ENCODE measurements at regions not wholly inside any gene's neighbourhood (a gene's known extent, or its start where the extent isn't known, plus 50 kb on each side); places are given as distances from the start of the nearest gene placed in this dataset.

DNA sequence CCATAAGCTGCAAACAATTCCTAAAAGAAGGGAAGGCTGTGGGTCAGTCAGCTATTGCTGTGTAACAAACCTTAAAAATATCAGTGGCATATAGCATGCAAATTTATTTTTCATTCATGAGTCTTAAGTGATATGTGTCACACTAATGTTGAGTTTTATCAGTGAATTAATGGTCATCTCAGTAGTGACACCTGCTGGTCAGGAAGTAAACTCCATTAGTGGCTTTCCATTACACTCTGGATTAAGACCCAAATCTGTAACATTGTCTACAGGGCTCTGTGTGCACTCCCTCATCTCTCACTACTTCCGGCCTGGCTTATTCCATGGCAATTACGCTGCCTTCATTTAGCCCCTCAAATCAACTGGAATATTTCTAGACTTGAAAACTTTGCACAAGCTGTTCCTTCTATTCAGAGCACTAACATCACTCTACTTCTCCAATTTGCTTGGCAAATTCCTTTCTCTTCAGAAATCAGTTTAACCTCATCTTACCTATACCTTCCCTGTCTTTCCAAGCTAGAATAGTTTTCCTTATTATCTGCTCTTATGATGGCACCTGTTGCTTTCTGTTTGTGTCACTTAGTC lies 217.3 kb upstream of the TAPT1 start:
- Histone ChIP-seq H3K9me3 (ENCODE audit: control insufficient read depth, low read length) (no peaks in the 10 kb centered on the region), H3K27me3 (ENCODE audit: control insufficient read depth in 1 of 2, insufficient read depth in 1 of 2, low read length in 2 of 2) (peaks cover 0 to 19% of the 10 kb centered on the region in 2 experiments), H2AK5ac (ENCODE audit: low read length, severe bottlenecking) (no peak overlapping the region), H2BK5ac (ENCODE audit: low read depth, low read length, poor library complexity, severe bottlenecking) (no peak overlapping the region), H3K18ac (ENCODE audit: low read depth in 1 of 2, low read length in 2 of 2) (no peak overlapping the region), H3K9ac (ENCODE audit: low read length) (no peak overlapping the region), H2BK12ac (ENCODE audit: low read length in 2 of 2) (no peak overlapping the region), H3K36me3 (ENCODE audit: control insufficient read depth in 1 of 2, insufficient read depth in 2 of 2, low read depth in 1 of 2, low read length in 2 of 2) (no peaks in the 10 kb centered on the region), H3K79me1 (replicated peaks; ENCODE audit: low read length, poor library complexity, severe bottlenecking) (no peaks in the 10 kb centered on the region), H4K8ac (ENCODE audit: low read length) (no peak overlapping the region), H3K14ac (ENCODE audit: low read length in 2 of 2) (no peak overlapping the region), H3K4me3 (ENCODE audit: insufficient read depth in 1 of 2, low read depth in 1 of 2, low read length in 2 of 2) (no peak overlapping the region), H4K91ac (ENCODE audit: low read length) (no peak overlapping the region), H3K4me2 (ENCODE audit: low read length, poor library complexity, severe bottlenecking) (no peak overlapping the region), H3K4me1 (ENCODE audit: control insufficient read depth, insufficient read depth, low read depth, low read length) (no peaks in the 10 kb centered on the region), H2BK15ac (ENCODE audit: low read depth, poor library complexity, severe bottlenecking) (no peak overlapping the region), H3K4ac (ENCODE audit: low read depth in 1 of 2, low read length in 2 of 2) (no peak overlapping the region), H2BK120ac (ENCODE audit: low read depth, low read length) (no peak overlapping the region), H3K23ac (ENCODE audit: low read length in 2 of 2) (no peak overlapping the region), H2AFZ (ENCODE audit: low read depth, low read length) (no peak overlapping the region), H3K27ac (ENCODE audit: low read length, poor library complexity, severe bottlenecking) (no peak overlapping the region)
- WGBS, result 36% methylated on average over 2 of the region's 2 CpGs
- peak; percentile 41 for DNase-seq

DNA sequence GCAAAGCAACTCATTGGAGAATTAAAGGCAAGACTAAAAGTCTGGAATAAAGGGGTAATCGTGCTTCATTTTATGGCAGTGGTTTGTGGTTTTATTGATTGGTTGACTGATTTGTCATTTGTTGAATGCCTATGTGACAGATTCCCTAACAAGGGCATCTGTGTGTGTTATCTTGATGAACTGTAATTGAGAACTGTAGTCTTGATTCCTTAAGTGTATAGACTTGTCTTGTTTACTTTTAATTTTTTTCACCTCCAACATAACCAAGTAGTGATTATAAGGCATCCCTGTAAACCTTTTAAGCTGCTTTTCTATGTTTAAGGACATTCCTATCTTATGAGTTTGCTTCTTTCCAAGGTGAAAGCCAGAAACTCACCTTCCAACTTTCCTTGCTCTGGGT lies 216.0 kb upstream of the TAPT1 start:
- Histone ChIP-seq H4K91ac (ENCODE audit: low read length) (no peak overlapping the region), H3K18ac (ENCODE audit: low read depth in 1 of 2, low read length in 2 of 2) (no peak overlapping the region), H3K4me1 (ENCODE audit: control insufficient read depth, insufficient read depth, low read depth, low read length) (no peaks in the 10 kb centered on the region), H3K36me3 (ENCODE audit: control insufficient read depth in 1 of 2, insufficient read depth in 2 of 2, low read depth in 1 of 2, low read length in 2 of 2) (no peaks in the 10 kb centered on the region), H3K4me3 (ENCODE audit: insufficient read depth in 1 of 2, low read depth in 1 of 2, low read length in 2 of 2) (no peak overlapping the region), H3K27me3 (ENCODE audit: control insufficient read depth in 1 of 2, insufficient read depth in 1 of 2, low read length in 2 of 2) (peaks cover 0 to 19% of the 10 kb centered on the region in 2 experiments), H2AK5ac (ENCODE audit: low read length, severe bottlenecking) (no peak overlapping the region), H4K8ac (ENCODE audit: low read length) (no peak overlapping the region), H2BK5ac (ENCODE audit: low read depth, low read length, poor library complexity, severe bottlenecking) (no peak overlapping the region), H2BK12ac (ENCODE audit: low read length in 2 of 2) (no peak overlapping the region), H2AFZ (ENCODE audit: low read depth, low read length) (no peak overlapping the region), H3K4me2 (ENCODE audit: low read length, poor library complexity, severe bottlenecking) (no peak overlapping the region), H3K4ac (ENCODE audit: low read depth in 1 of 2, low read length in 2 of 2) (no peak overlapping the region), H3K14ac (ENCODE audit: low read length in 2 of 2) (no peak overlapping the region), H2BK120ac (ENCODE audit: low read depth, low read length) (no peak overlapping the region), H3K9me3 (ENCODE audit: control insufficient read depth, low read length) (peaks cover 5% of the 10 kb centered on the region), H2BK15ac (ENCODE audit: low read depth, poor library complexity, severe bottlenecking) (no peak overlapping the region), H3K27ac (ENCODE audit: low read length, poor library complexity, severe bottlenecking) (no peak overlapping the region), H3K9ac (ENCODE audit: low read length) (no peak overlapping the region), H3K23ac (ENCODE audit: low read length in 2 of 2) (no peak overlapping the region), H3K79me1 (replicated peaks; ENCODE audit: low read length, poor library complexity, severe bottlenecking) (no peaks in the 10 kb centered on the region)
- no peak for DNase-seq
- WGBS, result 78% methylated on average over 1 of the region's 1 CpG

DNA sequence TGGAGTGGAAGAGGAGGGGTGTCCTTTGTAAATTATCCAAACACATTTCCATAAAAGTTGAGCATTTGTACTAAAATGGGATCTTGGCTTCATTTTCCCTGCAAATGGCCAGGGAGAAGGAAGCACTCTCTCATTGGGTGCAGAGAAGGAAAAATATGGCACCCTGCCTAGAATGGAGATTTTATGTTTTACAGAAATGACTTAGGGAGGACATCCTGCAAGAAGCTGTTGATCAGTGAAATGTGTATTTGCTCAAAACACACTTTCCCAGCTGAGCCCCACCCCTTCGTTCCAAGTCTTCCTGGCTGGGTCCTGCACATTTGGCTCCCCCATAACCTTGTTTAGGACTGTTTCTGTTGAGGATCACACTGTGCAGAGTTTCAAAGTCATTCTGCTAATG lies 213.5 kb upstream of the TAPT1 start:
- no peaks in the 10 kb centered on the region for H3K4me1 ChIP-seq (ENCODE audit: control insufficient read depth, insufficient read depth, low read depth, low read length)
- no peak overlapping the region for H3K9ac ChIP-seq (ENCODE audit: low read length)
- H3K9me3 ChIP-seq (ENCODE audit: control insufficient read depth, low read length), result peaks cover 10% of the 10 kb centered on the region
- no peak overlapping the region for H2BK15ac ChIP-seq (ENCODE audit: low read depth, poor library complexity, severe bottlenecking)
- no peak overlapping the region for H2BK5ac ChIP-seq (ENCODE audit: low read depth, low read length, poor library complexity, severe bottlenecking)
- no peaks in the 10 kb centered on the region for H3K36me3 ChIP-seq (ENCODE audit: control insufficient read depth in 1 of 2, insufficient read depth in 2 of 2, low read depth in 1 of 2, low read length in 2 of 2)
- WGBS, result no CpG with 5 or more reads among the region's 1 CpG
- no peak for DNase-seq
- H4K8ac ChIP-seq (ENCODE audit: low read length), result no peak overlapping the region
- no peak overlapping the region for H3K4me2 ChIP-seq (ENCODE audit: low read length, poor library complexity, severe bottlenecking)
- no peak overlapping the region for H2AFZ ChIP-seq (ENCODE audit: low read depth, low read length)
- H2BK12ac ChIP-seq (ENCODE audit: low read length in 2 of 2), result no peak overlapping the region
- no peak overlapping the region for H3K27ac ChIP-seq (ENCODE audit: low read length, poor library complexity, severe bottlenecking)
- H2BK120ac ChIP-seq (ENCODE audit: low read depth, low read length), result no peak overlapping the region
- H2AK5ac ChIP-seq (ENCODE audit: low read length, severe bottlenecking), result no peak overlapping the region
- H3K4me3 ChIP-seq (ENCODE audit: insufficient read depth in 1 of 2, low read depth in 1 of 2, low read length in 2 of 2), result no peak overlapping the region
- H3K79me1 ChIP-seq (replicated peaks; ENCODE audit: low read length, poor library complexity, severe bottlenecking), result no peaks in the 10 kb centered on the region
- no peak overlapping the region for H3K4ac ChIP-seq (ENCODE audit: low read depth in 1 of 2, low read length in 2 of 2)
- H3K23ac ChIP-seq (ENCODE audit: low read length in 2 of 2), result no peak overlapping the region
- H4K91ac ChIP-seq (ENCODE audit: low read length), result no peak overlapping the region
- no peak overlapping the region for H3K14ac ChIP-seq (ENCODE audit: low read length in 2 of 2)
- H3K18ac ChIP-seq (ENCODE audit: low read depth in 1 of 2, low read length in 2 of 2), result no peak overlapping the region
- peaks cover 0 to 19% of the 10 kb centered on the region in 2 experiments for H3K27me3 ChIP-seq (ENCODE audit: control insufficient read depth in 1 of 2, insufficient read depth in 1 of 2, low read length in 2 of 2)

DNA sequence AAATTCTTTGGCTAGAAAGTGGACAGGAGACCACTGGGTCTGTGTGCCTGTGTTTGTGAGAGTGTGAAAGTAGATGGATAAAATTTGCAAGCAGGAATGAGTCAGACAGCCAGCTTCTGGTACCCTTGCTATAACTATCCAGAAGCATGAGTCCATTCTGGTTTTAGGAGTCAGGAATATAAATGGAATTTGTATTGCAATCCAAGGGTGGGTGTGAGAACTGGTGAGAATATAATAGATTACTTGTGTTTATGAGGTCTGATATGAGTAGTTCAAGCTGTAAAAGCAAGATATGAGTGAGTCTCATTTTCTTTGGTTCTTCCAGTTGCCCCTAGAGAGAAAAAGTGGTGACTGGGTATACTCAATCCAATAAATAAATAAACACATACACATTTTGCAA lies 212.7 kb upstream of the TAPT1 start:
- DNase-seq, result no peak
- Histone ChIP-seq H2AK5ac (ENCODE audit: low read length, severe bottlenecking) (no peak overlapping the region), H3K4me3 (ENCODE audit: insufficient read depth in 1 of 2, low read depth in 1 of 2, low read length in 2 of 2) (no peak overlapping the region), H2BK5ac (ENCODE audit: low read depth, low read length, poor library complexity, severe bottlenecking) (no peak overlapping the region), H2BK12ac (ENCODE audit: low read length in 2 of 2) (no peak overlapping the region), H3K14ac (ENCODE audit: low read length in 2 of 2) (no peak overlapping the region), H3K4ac (ENCODE audit: low read depth in 1 of 2, low read length in 2 of 2) (no peak overlapping the region), H3K27me3 (ENCODE audit: control insufficient read depth in 1 of 2, insufficient read depth in 1 of 2, low read length in 2 of 2) (peaks cover 0 to 19% of the 10 kb centered on the region in 2 experiments), H2AFZ (ENCODE audit: low read depth, low read length) (no peak overlapping the region), H3K27ac (ENCODE audit: low read length, poor library complexity, severe bottlenecking) (no peak overlapping the region), H3K79me1 (replicated peaks; ENCODE audit: low read length, poor library complexity, severe bottlenecking) (no peaks in the 10 kb centered on the region), H2BK120ac (ENCODE audit: low read depth, low read length) (no peak overlapping the region), H3K18ac (ENCODE audit: low read depth in 1 of 2, low read length in 2 of 2) (no peak overlapping the region), H3K23ac (ENCODE audit: low read length in 2 of 2) (no peak overlapping the region), H4K91ac (ENCODE audit: low read length) (no peak overlapping the region), H3K4me2 (ENCODE audit: low read length, poor library complexity, severe bottlenecking) (no peak overlapping the region), H3K9ac (ENCODE audit: low read length) (no peak overlapping the region), H3K9me3 (ENCODE audit: control insufficient read depth, low read length) (peaks cover 10% of the 10 kb centered on the region), H3K4me1 (ENCODE audit: control insufficient read depth, insufficient read depth, low read depth, low read length) (no peaks in the 10 kb centered on the region), H4K8ac (ENCODE audit: low read length) (no peak overlapping the region), H2BK15ac (ENCODE audit: low read depth, poor library complexity, severe bottlenecking) (no peak overlapping the region), H3K36me3 (ENCODE audit: control insufficient read depth in 1 of 2, insufficient read depth in 2 of 2, low read depth in 1 of 2, low read length in 2 of 2) (no peaks in the 10 kb centered on the region)
